NCI-H446 (cell line): ENCODE measurements at regions not wholly inside any gene's neighbourhood (a gene's known extent, or its start where the extent isn't known, plus 50 kb on each side); places are given as distances from the start of the nearest gene placed in this dataset.
"Not testable (repeated sequence)": the region's sequence is repeated elsewhere in the genome, so short reads cannot be mapped to it uniquely, and the experiment has no call there.

Source experiments
- DNase-seq, 2 experiments: peaks; one replicate each; lab custom pipeline; 2025; lab: John Stamatoyannopoulos, UW

DNA sequence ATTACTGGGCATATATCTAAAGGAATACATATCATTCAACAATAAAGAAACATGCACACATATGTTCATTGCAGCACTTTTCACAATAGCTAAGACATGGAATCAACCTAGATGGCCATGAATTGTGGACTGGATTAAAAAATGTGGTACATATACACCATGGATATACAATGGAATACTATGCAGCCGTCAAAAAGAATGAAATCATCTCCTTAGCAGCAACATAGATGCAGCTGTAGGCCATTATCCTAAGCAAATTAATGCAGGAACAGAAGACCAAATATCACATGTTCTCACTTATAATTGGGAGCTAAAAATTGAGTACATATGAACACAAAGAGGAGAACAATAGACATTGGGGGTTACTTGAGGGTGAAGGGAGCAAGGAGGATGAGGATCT is 175.6 kb downstream of the POLR1F start:
- DNase-seq = no peak

- DNase-seq = no peak
Measured at GRCh38 chr7:19530852-19531251, 178.0 kb downstream of the POLR1F start.

GRCh38 chr7:19530261-19530660 is 178.6 kb downstream of the POLR1F start:
- no peak for DNase-seq

DNA sequence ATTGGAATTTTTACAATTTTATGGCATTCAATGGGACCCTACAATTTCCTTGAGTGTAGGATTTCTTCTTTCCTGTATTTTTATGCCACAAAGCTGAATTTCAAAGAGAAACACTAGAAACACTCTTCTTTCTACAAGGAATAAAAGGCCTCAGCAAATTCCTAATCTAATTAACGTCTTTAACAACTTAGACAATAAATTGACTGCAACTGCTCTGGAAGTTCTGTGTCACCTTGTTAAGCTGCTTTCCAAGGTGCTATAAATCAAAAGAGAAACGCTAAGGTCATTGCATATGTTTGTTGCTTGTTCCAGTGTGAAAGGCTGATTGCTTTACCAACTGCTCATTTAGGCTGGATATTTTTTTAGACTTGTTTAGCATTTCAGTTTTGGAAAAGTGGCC is 182.2 kb downstream of the POLR1F start:
- no peak for DNase-seq

- DNase-seq = no peak
Measured at GRCh38 chr7:19522486-19522885, 186.4 kb downstream of the POLR1F start.

GRCh38 chr7:19520392-19520791 is 188.4 kb downstream of the POLR1F start:
- no peak for DNase-seq

GRCh38 chr7:19519443-19520021 is 189.3 kb downstream of the POLR1F start:
- peak; percentile 24 to 58 for DNase-seq

- DNase-seq = not testable (repeated sequence)
Measured at GRCh38 chr7:19517546-19517945, 191.3 kb downstream of the POLR1F start.

- DNase-seq = no peak
Measured at GRCh38 chr7:19508821-19509220, 200.0 kb downstream of the POLR1F start.

DNA sequence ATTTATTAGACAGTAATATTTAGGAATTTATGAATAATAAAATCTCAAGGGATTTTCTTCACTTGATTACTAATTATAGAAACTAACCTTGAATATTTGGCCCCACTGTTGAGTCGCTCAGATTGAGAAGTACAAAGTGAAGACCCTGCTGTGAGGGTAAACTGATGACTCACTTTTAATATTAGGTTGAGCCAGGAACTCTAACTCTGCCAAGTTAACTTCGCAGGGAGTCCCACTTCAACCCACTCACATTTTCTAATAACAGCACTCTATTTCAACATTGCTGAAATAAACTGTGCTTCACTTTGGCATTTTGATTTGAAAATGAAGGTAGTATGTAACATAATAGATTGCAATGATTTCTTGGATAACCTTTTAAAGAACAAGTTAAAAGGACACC is 200.7 kb downstream of the POLR1F start:
- peak in 1 of 2 experiments; percentile 71 for DNase-seq

- DNase-seq = peak in 1 of 2 experiments; percentile 28
Measured at GRCh38 chr7:19491821-19492452, 216.9 kb downstream of the POLR1F start.

- peak in 1 of 2 experiments; percentile 21 for DNase-seq
Measured at GRCh38 chr7:19491371-19491770, 217.5 kb downstream of the POLR1F start.

GRCh38 chr7:19489162-19489820 is 219.5 kb downstream of the POLR1F start:
- DNase-seq = no peak

GRCh38 chr7:19488056-19488455 is 220.8 kb downstream of the POLR1F start:
- DNase-seq = no peak

- DNase-seq = no peak
Measured at GRCh38 chr7:19482628-19483027, 226.2 kb downstream of the POLR1F start.

DNA sequence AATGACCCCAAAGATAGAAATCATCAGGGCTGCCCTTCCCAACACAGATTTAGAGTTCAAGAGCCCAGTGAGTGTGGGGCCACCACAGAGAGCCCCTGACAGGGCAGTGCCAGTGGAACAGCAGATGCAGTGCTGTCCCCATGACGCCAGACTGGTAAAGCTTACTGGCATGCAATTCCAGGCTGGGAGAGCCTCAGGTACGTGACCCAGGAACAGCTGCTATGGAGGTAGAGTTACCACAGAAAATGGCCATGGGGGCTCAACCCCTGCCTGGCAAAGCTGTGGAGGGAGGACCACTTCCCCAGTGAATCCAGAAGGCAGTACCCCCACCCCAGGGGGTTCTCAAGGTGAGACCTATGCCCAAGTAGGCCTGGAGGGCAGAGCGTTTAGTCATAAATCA is 228.5 kb downstream of the POLR1F start:
- DNase-seq = no peak

DNA sequence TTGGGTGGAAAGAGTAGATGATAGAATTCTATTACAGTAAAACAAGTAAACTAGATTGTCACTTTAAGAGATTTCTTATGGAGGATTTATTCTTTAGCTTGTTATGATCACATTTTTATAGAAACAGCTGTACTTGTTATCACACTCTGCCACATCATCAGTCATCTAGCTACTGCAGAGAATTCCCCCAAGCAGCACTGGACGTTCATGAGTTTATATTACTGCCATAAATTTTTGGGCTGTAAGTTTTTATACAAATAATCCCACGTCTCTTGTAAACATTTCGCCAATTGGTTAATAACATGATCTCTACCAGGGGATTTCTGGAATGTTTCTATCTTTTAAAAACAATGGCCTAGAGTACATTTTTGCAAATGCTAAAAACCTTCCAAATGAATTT is 238.8 kb downstream of the POLR1F start:
- DNase-seq = no peak

DNA sequence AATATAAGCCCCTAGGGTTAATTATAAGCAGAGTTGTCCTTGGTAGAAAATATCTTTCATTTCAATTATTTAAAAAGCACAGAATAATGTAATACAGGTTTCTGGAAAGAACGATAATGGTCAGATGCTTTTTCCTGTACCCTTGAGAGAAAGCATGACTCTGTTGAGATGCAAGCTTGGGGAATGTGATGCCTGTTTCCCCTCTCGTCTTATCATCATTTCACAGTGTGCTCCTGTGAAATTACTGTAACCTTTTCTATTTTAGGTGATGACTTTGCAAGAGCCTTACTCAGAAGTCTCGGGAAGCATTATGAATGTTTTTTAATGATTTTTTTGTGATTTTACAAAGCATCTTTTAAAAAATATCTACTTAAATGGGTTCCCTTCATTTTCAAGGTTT is 243.0 kb downstream of the POLR1F start:
- DNase-seq = no peak

DNA sequence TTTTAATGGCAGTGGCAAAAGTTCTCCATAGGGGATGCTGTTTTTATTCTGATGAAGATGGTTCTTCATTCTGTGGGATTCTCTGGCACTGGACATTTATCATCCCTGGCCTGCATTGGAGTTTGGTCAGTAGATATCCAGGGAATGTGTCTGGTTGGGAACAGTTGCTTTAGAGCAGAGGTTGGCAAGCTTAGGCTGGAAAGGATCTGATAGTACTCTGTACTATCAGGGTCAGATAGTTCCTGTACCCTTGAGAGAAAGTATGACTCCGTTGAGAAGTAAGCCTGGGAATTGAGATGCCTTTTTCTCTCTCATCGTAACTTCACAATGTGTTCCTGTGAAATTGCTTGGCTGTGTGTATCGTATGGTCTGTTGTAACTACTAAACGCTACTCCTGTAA is 244.1 kb downstream of the POLR1F start:
- DNase-seq = no peak

DNA sequence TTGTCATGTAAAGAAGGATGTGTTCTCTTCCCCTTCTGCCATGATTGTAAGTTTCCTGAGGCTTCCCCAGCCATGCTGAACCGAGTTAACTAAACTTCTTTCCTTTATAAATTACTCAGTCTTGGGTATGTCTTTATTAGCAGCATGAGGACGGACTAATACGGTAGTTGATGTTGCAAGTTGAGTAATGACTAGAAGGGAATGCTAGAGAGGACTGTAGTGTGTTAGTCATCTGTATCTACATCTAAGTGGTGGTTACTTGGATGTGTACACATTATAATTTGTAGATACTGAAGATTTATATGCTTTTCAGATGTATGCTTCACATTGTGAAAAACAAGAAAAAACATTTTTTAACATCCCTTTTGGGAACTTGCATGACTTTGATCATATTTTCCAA is 244.6 kb downstream of the POLR1F start:
- no peak for DNase-seq

DNA sequence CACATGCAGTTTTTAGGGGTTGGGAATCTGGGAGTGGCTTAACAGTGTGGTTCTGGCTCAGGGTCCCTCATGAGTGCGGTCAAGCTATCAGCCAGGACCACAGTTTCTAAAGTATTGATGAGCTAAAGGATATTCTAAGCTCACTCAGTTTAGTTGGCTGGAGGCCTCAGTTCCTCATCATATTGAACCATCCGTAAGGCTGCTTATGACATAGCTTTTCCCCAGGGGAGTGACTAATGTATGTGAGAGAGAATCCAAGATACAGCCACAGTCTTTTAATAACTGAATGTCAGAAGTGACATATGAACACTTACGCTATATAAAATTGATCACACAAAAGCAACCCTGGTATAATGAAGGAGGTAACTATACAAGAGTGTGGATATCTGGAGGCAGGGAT is 245.3 kb downstream of the POLR1F start:
- DNase-seq = no peak

GRCh38 chr7:19455623-19456022 is 253.2 kb downstream of the POLR1F start:
- no peak for DNase-seq

DNA sequence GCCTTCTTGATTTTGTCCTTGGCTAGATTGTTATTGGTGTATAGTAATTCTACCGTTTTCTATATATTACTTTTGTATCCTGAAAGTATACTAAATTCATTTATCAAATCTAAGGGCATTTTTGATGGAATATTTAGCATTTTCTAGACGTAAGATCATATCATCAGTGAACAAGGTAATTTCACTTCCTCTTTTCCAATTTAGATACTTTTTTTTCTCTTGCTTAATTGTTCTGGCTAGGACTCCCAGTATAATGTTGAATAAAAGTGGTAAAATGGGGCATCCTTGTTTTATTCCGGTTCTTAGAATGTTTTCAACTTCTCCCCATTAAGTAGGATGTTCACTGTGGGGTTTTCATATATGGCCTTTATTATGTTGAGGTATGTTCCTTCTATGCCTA is 260.7 kb downstream of the POLR1F start:
- DNase-seq = no peak
